Medulla oblongata (tissue), 1 donor: ENCODE measurements at regions not wholly inside any gene's neighbourhood (a gene's known extent, or its start where the extent isn't known, plus 50 kb on each side); places are given as distances from the start of the nearest gene placed in this dataset.
"Not testable (repeated sequence)": the region's sequence is repeated elsewhere in the genome, so short reads cannot be mapped to it uniquely, and the experiment has no call there.

ENCODE experiments used
- DNase-seq: peaks from one replicate; pipeline ENCODE4 v3.0.0-alpha.2; 2015; ENCODE audit errors: extremely low spot score

GRCh38 chr9:64499541-64499940 lies 785.5 kb downstream of the FOXD4L5 start:
- DNase-seq: not testable (repeated sequence)

GRCh38 chr9:64498409-64498808 lies 786.6 kb downstream of the FOXD4L5 start:
- DNase-seq: not testable (repeated sequence)

- DNase-seq: not testable (repeated sequence)
Observed at GRCh38 chr9:64488544-64488943, 796.5 kb downstream of the FOXD4L5 start.

GRCh38 chr9:64486067-64486466 lies 798.9 kb downstream of the FOXD4L5 start:
- DNase-seq: not testable (repeated sequence)

- DNase-seq: not testable (repeated sequence)
Observed at GRCh38 chr9:64479095-64479494, 805.9 kb downstream of the FOXD4L5 start.

GRCh38 chr9:64468943-64469342 lies 816.1 kb downstream of the FOXD4L5 start:
- not testable (repeated sequence) for DNase-seq

GRCh38 chr9:64466052-64466599 lies 818.9 kb downstream of the FOXD4L5 start:
- not testable (repeated sequence) for DNase-seq

GRCh38 chr9:64461885-64462284 lies 823.1 kb downstream of the FOXD4L5 start:
- not testable (repeated sequence) for DNase-seq

GRCh38 chr9:64458642-64459041 lies 826.4 kb downstream of the FOXD4L5 start:
- not testable (repeated sequence) for DNase-seq

GRCh38 chr9:64455107-64455648 lies 829.8 kb downstream of the FOXD4L5 start:
- not testable (repeated sequence) for DNase-seq

- DNase-seq: not testable (repeated sequence)
Observed at GRCh38 chr9:64452134-64452533, 832.9 kb downstream of the FOXD4L5 start.

GRCh38 chr9:64450654-64451053 lies 834.4 kb downstream of the FOXD4L5 start:
- not testable (repeated sequence) for DNase-seq

GRCh38 chr9:64449025-64449424 lies 836.0 kb downstream of the FOXD4L5 start:
- peak; percentile 3 for DNase-seq

GRCh38 chr9:64444909-64445525 lies 840.0 kb downstream of the FOXD4L5 start:
- DNase-seq: not testable (repeated sequence)

- DNase-seq: not testable (repeated sequence)
Observed at GRCh38 chr9:64439747-64440146, 845.3 kb downstream of the FOXD4L5 start.
